Fibroblast of lung (primary cell): ENCODE measurements at regions not wholly inside any gene's neighbourhood (a gene's known extent, or its start where the extent isn't known, plus 50 kb on each side); places are given as distances from the start of the nearest gene placed in this dataset.
A peak's percentile ranks its signal among the peaks of the same experiment; 100 is the strongest.

Experiments
- DNase-seq, 2 donors: peaks; one replicate each; pipeline versions ENCODE4 v3.0.0 to v3.0.0-alpha.2; 2010; ENCODE audit warnings: low read depth in 2 of 2
- H2AFZ ChIP-seq: 2 replicates; pipeline ENCODE4 v1.5.1; 2012; ENCODE audit warnings: low read length, control low read depth, inconsistent platforms
- H3K27ac ChIP-seq: 2 replicates; pipeline ENCODE4 v1.5.1; 2011; ENCODE audit warnings: low read length, control low read depth; ENCODE audit not compliant: insufficient read depth
- H3K27me3 ChIP-seq: 2 replicates; pipeline ENCODE4 v1.5.1; 2011; ENCODE audit warnings: mild to moderate bottlenecking, low read length; ENCODE audit not compliant: control insufficient read depth, insufficient read depth
- H3K36me3 ChIP-seq: 2 replicates; pipeline ENCODE4 v1.5.1; 2011; ENCODE audit warnings: low read length; ENCODE audit not compliant: control insufficient read depth, insufficient read depth
- H3K4me1 ChIP-seq: 2 replicates; pipeline ENCODE4 v1.5.1; 2011; ENCODE audit warnings: low read length; ENCODE audit not compliant: control insufficient read depth, insufficient read depth; ENCODE audit errors: extremely low read depth
- H3K4me2 ChIP-seq: 2 replicates; pipeline ENCODE4 v1.5.1; 2011; ENCODE audit warnings: low read length, control low read depth; ENCODE audit not compliant: insufficient read depth; ENCODE audit errors: extremely low read depth
- H3K4me3 ChIP-seq, 4 experiments: fragments of 200-600 bp in 1 of 4; sonication (generic) in 1 of 4; replicated peaks in 1 of 4; 2 replicates each; pipeline ENCODE4 v1.5.1; 2011 to 2016; ENCODE audit warnings: low read length in 4 of 4, low read depth in 3 of 4, mild to moderate bottlenecking in 3 of 4, control low read depth in 2 of 4, inconsistent platforms in 1 of 4, mixed read lengths in 1 of 4; ENCODE audit not compliant: insufficient read depth in 1 of 4; ENCODE audit errors: control extremely low read depth in 1 of 4
- H3K79me2 ChIP-seq: 2 replicates; pipeline ENCODE4 v1.5.1; 2012; ENCODE audit warnings: mild to moderate bottlenecking, low read length, inconsistent platforms; ENCODE audit not compliant: control insufficient read depth, insufficient read depth
- H3K9ac ChIP-seq: 2 replicates; pipeline ENCODE4 v1.5.1; 2011; ENCODE audit warnings: mild to moderate bottlenecking, low read length, control low read depth; ENCODE audit not compliant: insufficient read depth
- H3K9me3 ChIP-seq: 2 replicates; pipeline ENCODE4 v1.5.1; 2012; ENCODE audit warnings: low read depth, low read length; ENCODE audit not compliant: control insufficient read depth, insufficient read depth
- H4K20me1 ChIP-seq: 2 replicates; pipeline ENCODE4 v1.5.1; 2011; ENCODE audit warnings: low read length; ENCODE audit not compliant: control insufficient read depth, insufficient read depth; ENCODE audit errors: extremely low read depth
- CTCF ChIP-seq, 2 donors: IDR thresholded peaks in 1 of 2; conservative IDR thresholded peaks in 1 of 2; 1 replicate in 1 of 2; 2 replicates in 1 of 2; pipeline ENCODE4 v1.5.1; 2011 to 2012; ENCODE audit warnings: low read length in 2 of 2, control low read depth in 1 of 2, inconsistent platforms in 1 of 2, low read depth in 1 of 2, mild to moderate bottlenecking in 1 of 2
- EZH2 ChIP-seq: IDR thresholded peaks from 2 replicates; pipeline ENCODE4 v1.5.1; 2012; ENCODE audit warnings: low read length, control low read depth, mild to moderate bottlenecking; ENCODE audit errors: missing control alignments

- no peak for TF ChIP-seq EZH2
- no peak for TF ChIP-seq CTCF (conservative IDR thresholded peaks at IDR 0.05 in 1 of 2, IDR thresholded peaks at IDR 0.05 in 1 of 2; ENCODE audit: low read depth in 1 of 2, low read length in 2 of 2)
- Histone ChIP-seq H3K27me3 (no peaks in the 10 kb centered on the region), H3K4me3 (peak overlapping the region in 2 of 4 experiments; percentile 46 to 53), H3K79me2 (no peaks in the 10 kb centered on the region), H3K27ac (no peak overlapping the region), H3K9ac (no peak overlapping the region), H3K9me3 (no peaks in the 10 kb centered on the region), H3K4me2 (no peak overlapping the region), H3K4me1 (no peaks in the 10 kb centered on the region), H3K36me3 (no peaks in the 10 kb centered on the region), H2AFZ (peak overlapping the region; percentile 30), H4K20me1 (no peaks in the 10 kb centered on the region)
- DNase-seq = no peak
Observed at GRCh38 chr12:125331342-125332052, 266.3 kb downstream of the AACS start.

GRCh38 chr12:125332900-125333299, 267.7 kb downstream of the AACS start:
- Histone ChIP-seq H2AFZ (no peak overlapping the region), H3K27ac (no peak overlapping the region), H3K27me3 (no peaks in the 10 kb centered on the region), H3K36me3 (no peaks in the 10 kb centered on the region), H3K4me1 (no peaks in the 10 kb centered on the region), H3K9ac (no peak overlapping the region), H3K9me3 (no peaks in the 10 kb centered on the region), H3K4me3 (no peak overlapping the region), H4K20me1 (no peaks in the 10 kb centered on the region), H3K4me2 (no peak overlapping the region), H3K79me2 (no peaks in the 10 kb centered on the region)
- no peak for TF ChIP-seq EZH2
- no peak for TF ChIP-seq CTCF (conservative IDR thresholded peaks at IDR 0.05 in 1 of 2, IDR thresholded peaks at IDR 0.05 in 1 of 2; ENCODE audit: low read depth in 1 of 2, low read length in 2 of 2)
- no peak for DNase-seq

GRCh38 chr12:125336246-125336645, 271.0 kb downstream of the AACS start:
- Histone ChIP-seq H3K36me3 (no peaks in the 10 kb centered on the region), H3K4me3 (no peak overlapping the region), H3K4me2 (no peak overlapping the region), H3K79me2 (no peaks in the 10 kb centered on the region), H3K4me1 (no peaks in the 10 kb centered on the region), H3K9me3 (no peaks in the 10 kb centered on the region), H3K27me3 (no peaks in the 10 kb centered on the region), H3K9ac (no peak overlapping the region), H4K20me1 (no peaks in the 10 kb centered on the region), H3K27ac (no peak overlapping the region), H2AFZ (no peak overlapping the region)
- no peak for DNase-seq
- no peak for TF ChIP-seq CTCF (conservative IDR thresholded peaks at IDR 0.05 in 1 of 2, IDR thresholded peaks at IDR 0.05 in 1 of 2; ENCODE audit: low read depth in 1 of 2, low read length in 2 of 2)
- no peak for TF ChIP-seq EZH2
